ENCODE measurements at regions not wholly inside any gene's neighbourhood (a gene's known extent, or its start where the extent isn't known, plus 50 kb on each side); places are given as distances from the start of the nearest gene placed in this dataset.

- TF ChIP-seq POLR2A (IDR thresholded peaks at IDR 0.05) = no peak
- no peak for TF ChIP-seq EP300 (IDR thresholded peaks at IDR 0.05)
- TF ChIP-seq, protein P1, sequence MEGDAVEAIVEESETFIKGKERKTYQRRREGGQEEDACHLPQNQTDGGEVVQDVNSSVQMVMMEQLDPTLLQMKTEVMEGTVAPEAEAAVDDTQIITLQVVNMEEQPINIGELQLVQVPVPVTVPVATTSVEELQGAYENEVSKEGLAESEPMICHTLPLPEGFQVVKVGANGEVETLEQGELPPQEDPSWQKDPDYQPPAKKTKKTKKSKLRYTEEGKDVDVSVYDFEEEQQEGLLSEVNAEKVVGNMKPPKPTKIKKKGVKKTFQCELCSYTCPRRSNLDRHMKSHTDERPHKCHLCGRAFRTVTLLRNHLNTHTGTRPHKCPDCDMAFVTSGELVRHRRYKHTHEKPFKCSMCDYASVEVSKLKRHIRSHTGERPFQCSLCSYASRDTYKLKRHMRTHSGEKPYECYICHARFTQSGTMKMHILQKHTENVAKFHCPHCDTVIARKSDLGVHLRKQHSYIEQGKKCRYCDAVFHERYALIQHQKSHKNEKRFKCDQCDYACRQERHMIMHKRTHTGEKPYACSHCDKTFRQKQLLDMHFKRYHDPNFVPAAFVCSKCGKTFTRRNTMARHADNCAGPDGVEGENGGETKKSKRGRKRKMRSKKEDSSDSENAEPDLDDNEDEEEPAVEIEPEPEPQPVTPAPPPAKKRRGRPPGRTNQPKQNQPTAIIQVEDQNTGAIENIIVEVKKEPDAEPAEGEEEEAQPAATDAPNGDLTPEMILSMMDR (IDR thresholded peaks at IDR 0.05) = no peak
- TF ChIP-seq POLR2AphosphoS5 (IDR thresholded peaks at IDR 0.05) = no peak
- Histone ChIP-seq H3K9me3 (peaks cover 0 to 20% (median 9%) of the 10 kb centered on the region in 4 donors), H3K4me3 (no peak overlapping the region), H3K27me3 (no peaks in the 10 kb centered on the region), H3K4me1 (no peaks in the 10 kb centered on the region), H3K27ac (no peak overlapping the region), H3K36me3 (no peaks in the 10 kb centered on the region)
- intact Hi-C loops (cut with DNase I; ENCODE audit: low total_unique reads) = no loop called here
- 26 to 46% (median 35%) methylated on average over 1 of the region's 1 CpG for WGBS, 5 donors
- DNase-seq = peak in 1 of 2 donors; percentile 4
Observed at GRCh38 chr11:41786087-41786486, 326.6 kb upstream of the LRRC4C start.

DNA sequence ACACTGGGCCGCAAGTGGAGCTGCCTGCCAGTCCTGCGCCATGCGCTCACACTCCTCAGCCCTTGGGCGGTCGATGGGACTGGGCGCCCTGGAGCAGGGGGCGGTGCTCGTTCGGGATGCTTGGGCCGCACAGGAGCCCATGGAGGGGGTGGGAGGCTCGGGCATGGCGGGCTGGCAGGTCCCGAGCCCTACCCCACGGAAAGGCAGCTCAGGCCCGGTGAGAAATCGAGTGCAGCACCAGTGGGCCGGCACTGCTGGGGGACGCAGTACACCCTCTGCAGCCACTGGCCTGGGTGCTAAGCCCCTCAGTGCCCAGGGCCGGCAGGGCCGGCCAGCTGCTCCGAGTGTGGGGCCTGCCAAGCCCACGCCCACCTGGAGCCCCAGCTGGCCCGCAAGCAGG is 328.7 kb upstream of the LRRC4C start:
- TF ChIP-seq POLR2A (IDR thresholded peaks at IDR 0.05) = no peak
- TF ChIP-seq POLR2AphosphoS5 (IDR thresholded peaks at IDR 0.05) = no peak
- no peak for TF ChIP-seq EP300 (IDR thresholded peaks at IDR 0.05)
- TF ChIP-seq, protein P1 (IDR thresholded peaks at IDR 0.05) = no peak
- Histone ChIP-seq H3K27ac (no peak overlapping the region), H3K4me1 (no peaks in the 10 kb centered on the region), H3K27me3 (no peaks in the 10 kb centered on the region), H3K9me3 (peaks cover 0 to 21% (median 12%) of the 10 kb centered on the region in 4 donors), H3K4me3 (no peak overlapping the region), H3K36me3 (no peaks in the 10 kb centered on the region)
- 88 to 96% (median 93%) methylated on average over 13 to 23 of the region's 23 CpGs for WGBS, 5 donors
- DNase-seq = no peak
- intact Hi-C loops (cut with DNase I; ENCODE audit: low total_unique reads) = no loop called here

GRCh38 chr11:41789376-41789775 is 329.9 kb upstream of the LRRC4C start:
- no peak overlapping the region for H3K4me3 ChIP-seq
- H3K9me3 ChIP-seq = peaks cover 0 to 21% (median 12%) of the 10 kb centered on the region in 4 donors
- intact Hi-C loops (cut with DNase I; ENCODE audit: low total_unique reads) = no loop called here
- H3K36me3 ChIP-seq = no peaks in the 10 kb centered on the region
- H3K4me1 ChIP-seq = no peaks in the 10 kb centered on the region
- no peaks in the 10 kb centered on the region for H3K27me3 ChIP-seq
- DNase-seq = no peak
- 75 to 81% (median 77%) methylated on average over 3 of the region's 3 CpGs for WGBS, 5 donors
- TF ChIP-seq, protein P1 (IDR thresholded peaks at IDR 0.05) = no peak
- TF ChIP-seq EP300 (IDR thresholded peaks at IDR 0.05) (no peak), POLR2A (IDR thresholded peaks at IDR 0.05) (no peak), POLR2AphosphoS5 (IDR thresholded peaks at IDR 0.05) (no peak)
- no peak overlapping the region for H3K27ac ChIP-seq

- peaks cover 0 to 9% (median 8%) of the 10 kb centered on the region in 4 donors for H3K9me3 ChIP-seq
- no peak overlapping the region for H3K27ac ChIP-seq
- no peak overlapping the region for H3K4me3 ChIP-seq
- no peak for TF ChIP-seq POLR2A (IDR thresholded peaks at IDR 0.05)
- no peak for TF ChIP-seq EP300 (IDR thresholded peaks at IDR 0.05)
- TF ChIP-seq, protein P1 (IDR thresholded peaks at IDR 0.05) = no peak
- no peak for TF ChIP-seq POLR2AphosphoS5 (IDR thresholded peaks at IDR 0.05)
- WGBS, 5 donors = 23 to 50% (median 32%) methylated on average over 1 of the region's 1 CpG
- no peaks in the 10 kb centered on the region for H3K27me3 ChIP-seq
- DNase-seq = no peak
- no peaks in the 10 kb centered on the region for H3K36me3 ChIP-seq
- intact Hi-C loops (cut with DNase I; ENCODE audit: low total_unique reads) = no loop called here
- H3K4me1 ChIP-seq = no peaks in the 10 kb centered on the region
Observed at GRCh38 chr11:41795004-41795403, 335.6 kb upstream of the LRRC4C start.

Measured in stomach (tissue), 8 donors.